IMR-90 (cell line): ENCODE measurements at regions not wholly inside any gene's neighbourhood (a gene's known extent, or its start where the extent isn't known, plus 50 kb on each side); places are given as distances from the start of the nearest gene placed in this dataset.

Source experiments
- ATAC-seq: fragments of 200-7000 bp; cut with Tn5 transposase; 2 replicates; pipeline ENCODE4 v1.9.1; 2020; ENCODE audit warnings: low read depth, mild to moderate bottlenecking, moderate library complexity
- BruUV-seq: library from RNA; stranded (reverse); fragments of 400-500 nt; replicated peaks from 2 replicates; lab custom pipeline; 2021; lab: Mats Ljungman, UMichigan
- CTCF ChIA-PET: fragments of 300-600 bp; formaldehyde crosslinking; extraction: SDS; loops from one replicate; lab custom pipeline; 2021; ENCODE audit warnings: antibody characterized with exemption; lab: Yijun Ruan, JAX
- POLR2A ChIA-PET: fragments of 300-600 bp; sonication (Branson Sonifier 250); formaldehyde crosslinking; loops from one replicate; lab custom pipeline; 2022; ENCODE audit warnings: antibody characterized with exemption; ENCODE audit not compliant: unreplicated experiment; lab: Charles Lee
- DNase-seq: peaks from one replicate; pipeline ENCODE4 v3.0.0; 2013
- H2AFZ ChIP-seq: replicated peaks from 2 replicates; pipeline ENCODE3; 2013; ENCODE audit warnings: low read length, mild to moderate bottlenecking; ENCODE audit not compliant: poor library complexity
- H2AK5ac ChIP-seq: 2 replicates; pipeline ENCODE4 v1.6.1; 2013; ENCODE audit warnings: low read depth, low read length, inconsistent platforms
- H2AK9ac ChIP-seq: replicated peaks from 2 replicates; pipeline ENCODE3; 2013; ENCODE audit warnings: mild to moderate bottlenecking, low read depth, low read length, moderate library complexity; ENCODE audit not compliant: poor library complexity
- H2BK120ac ChIP-seq: 2 replicates; pipeline ENCODE4 v1.6.1; 2013; ENCODE audit warnings: low read depth, low read length, inconsistent platforms
- H2BK15ac ChIP-seq: 3 replicates; pipeline ENCODE4 v1.6.1; 2013; ENCODE audit warnings: low read depth, low read length, inconsistent platforms
- H2BK20ac ChIP-seq: 2 replicates; pipeline ENCODE4 v1.6.1; 2013; ENCODE audit warnings: low read depth, mild to moderate bottlenecking, inconsistent platforms, low read length, moderate library complexity
- H2BK5ac ChIP-seq: 2 replicates; pipeline ENCODE4 v1.6.1; 2013; ENCODE audit warnings: mild to moderate bottlenecking, low read depth, low read length, inconsistent platforms; ENCODE audit not compliant: poor library complexity, severe bottlenecking
- H3K14ac ChIP-seq: replicated peaks from 2 replicates; pipeline ENCODE4 v1.6.1; 2013; ENCODE audit warnings: low read depth, low read length, inconsistent platforms
- H3K18ac ChIP-seq: 2 replicates; pipeline ENCODE4 v1.6.1; 2013; ENCODE audit warnings: low read depth, low read length, control low read depth
- H3K23ac ChIP-seq: 2 replicates; pipeline ENCODE4 v1.6.1; 2013; ENCODE audit warnings: low read depth, low read length, inconsistent platforms
- H3K27ac ChIP-seq: 2 replicates; pipeline ENCODE4 v1.5.1; 2013; ENCODE audit warnings: mild to moderate bottlenecking, control low read depth, low read length; ENCODE audit not compliant: insufficient read depth
- H3K27me3 ChIP-seq: 2 replicates; pipeline ENCODE4 v1.6.1; 2013; ENCODE audit warnings: low read length; ENCODE audit not compliant: control insufficient read depth, insufficient read depth
- H3K36me3 ChIP-seq: 2 replicates; pipeline ENCODE4 v1.6.1; 2013; ENCODE audit warnings: low read length, mixed read lengths; ENCODE audit not compliant: control insufficient read depth, insufficient read depth
- H3K4ac ChIP-seq: 2 replicates; pipeline ENCODE4 v1.6.1; 2013; ENCODE audit warnings: low read depth, low read length, inconsistent platforms
- H3K4me1 ChIP-seq: 2 replicates; pipeline ENCODE4 v1.6.1; 2013; ENCODE audit warnings: low read length, mixed read lengths; ENCODE audit not compliant: control insufficient read depth, insufficient read depth
- H3K4me2 ChIP-seq: 2 replicates; pipeline ENCODE4 v1.6.1; 2013; ENCODE audit warnings: low read depth, mild to moderate bottlenecking, control low read depth, low read length, moderate library complexity
- H3K4me3 ChIP-seq: 2 replicates; pipeline ENCODE4 v1.5.1; 2013; ENCODE audit warnings: low read depth, mild to moderate bottlenecking, control low read depth, low read length, moderate library complexity; ENCODE audit not compliant: insufficient read depth
- H3K56ac ChIP-seq: 2 replicates; pipeline ENCODE4 v1.6.1; 2013; ENCODE audit warnings: low read length, inconsistent platforms; ENCODE audit not compliant: insufficient read depth; ENCODE audit errors: extremely low read depth
- H3K79me1 ChIP-seq, 2 experiments: 2 replicates each; pipeline ENCODE4 v1.6.1; 2013; ENCODE audit warnings: low read length in 2 of 2, inconsistent platforms in 1 of 2, low read depth in 1 of 2
- H3K9ac ChIP-seq: 2 replicates; pipeline ENCODE4 v1.6.1; 2013; ENCODE audit warnings: low read depth, low read length, control low read depth
- H3K9me1 ChIP-seq: 2 replicates; pipeline ENCODE4 v1.6.1; 2013; ENCODE audit warnings: low read length, inconsistent platforms; ENCODE audit not compliant: insufficient read depth
- H3K9me3 ChIP-seq: 2 replicates; pipeline ENCODE4 v1.6.1; 2013; ENCODE audit warnings: low read length; ENCODE audit not compliant: control insufficient read depth, insufficient read depth
- H4K20me1 ChIP-seq: 2 replicates; pipeline ENCODE4 v1.6.1; 2013; ENCODE audit warnings: low read length, inconsistent platforms; ENCODE audit not compliant: insufficient read depth
- H4K5ac ChIP-seq: 2 replicates; pipeline ENCODE4 v1.6.1; 2013; ENCODE audit warnings: mild to moderate bottlenecking, low read depth, low read length, control low read depth
- H4K8ac ChIP-seq, 2 experiments: 2 replicates each; pipeline ENCODE4 v1.6.1; 2013; ENCODE audit warnings: low read depth in 2 of 2, low read length in 2 of 2, control low read depth in 1 of 2, inconsistent platforms in 1 of 2
- H4K91ac ChIP-seq: 2 replicates; pipeline ENCODE4 v1.6.1; 2013; ENCODE audit warnings: low read depth, low read length, inconsistent platforms; ENCODE audit not compliant: insufficient read depth
- BHLHE40 ChIP-seq: fragments of 150-350 bp; IDR thresholded peaks from 2 replicates; pipeline ENCODE4 v1.6.1; 2016; ENCODE audit warnings: mild to moderate bottlenecking, low read depth, low read length
- CEBPB ChIP-seq: IDR thresholded peaks from 2 replicates; pipeline ENCODE4 v1.6.1; 2012; ENCODE audit warnings: low read depth, low read length, improper control_type of control experiment
- ELK1 ChIP-seq: fragments of 150-350 bp; IDR thresholded peaks from 2 replicates; pipeline ENCODE4 v1.6.1; 2016; ENCODE audit warnings: low read depth, mild to moderate bottlenecking, low read length, moderate library complexity, borderline replicate concordance
- FOS ChIP-seq: fragments of 150-350 bp; IDR thresholded peaks from 2 replicates; pipeline ENCODE4 v1.6.1; 2016; ENCODE audit warnings: low read depth, low read length
- MAFK ChIP-seq: IDR thresholded peaks from 2 replicates; pipeline ENCODE4 v1.6.1; 2012; ENCODE audit warnings: low read depth, low read length, improper control_type of control experiment
- MAZ ChIP-seq: IDR thresholded peaks from 2 replicates; pipeline ENCODE4 v1.6.1; 2012; ENCODE audit warnings: low read depth, mild to moderate bottlenecking, low read length, improper control_type of control experiment, moderate library complexity, borderline replicate concordance
- MXI1 ChIP-seq: IDR thresholded peaks from 2 replicates; pipeline ENCODE4 v1.6.1; 2012; ENCODE audit warnings: low read depth, mild to moderate bottlenecking, low read length, moderate library complexity, borderline replicate concordance
- NFE2L2 ChIP-seq: fragments of 150-350 bp; IDR thresholded peaks from 2 replicates; pipeline ENCODE4 v1.6.1; 2016; ENCODE audit warnings: low read depth, mild to moderate bottlenecking, low read length
- RAD21 ChIP-seq: IDR thresholded peaks from 2 replicates; pipeline ENCODE4 v1.6.1; 2012; ENCODE audit warnings: low read length, improper control_type of control experiment
- RCOR1 ChIP-seq: IDR thresholded peaks from 2 replicates; pipeline ENCODE4 v1.6.1; 2012; ENCODE audit warnings: mild to moderate bottlenecking, low read length, improper control_type of control experiment; ENCODE audit not compliant: insufficient replicate concordance
- SMC3 ChIP-seq: fragments of 150-350 bp; IDR thresholded peaks from 2 replicates; pipeline ENCODE4 v1.6.1; 2016; ENCODE audit warnings: low read depth, mild to moderate bottlenecking, antibody characterized with exemption, low read length, moderate library complexity
- WGBS, 2 experiments: methylation state at CpG; one replicate each; pipeline versions ENCODE4 v1.1.5 to v1.1.7; 2013; ENCODE audit warnings: missing lambda C conversion rate in 2 of 2; ENCODE audit not compliant: insufficient read length in 1 of 2; ENCODE audit errors: extremely low coverage in 2 of 2; 5-methylcytosine and 5-hydroxymethylcytosine counted together
- dilution Hi-C: fragments of 300-500 bp; cut with HindIII; formaldehyde crosslinking; loops from one replicate; pipeline ENCODE4 v1.14.3; 2018; ENCODE audit warnings: low sequenced_read_pairs; ENCODE audit not compliant: unreplicated experiment
- in situ Hi-C: fragments of 300-500 bp; cut with MboI; formaldehyde crosslinking; loops from 3 replicates; pipeline ENCODE4 v1.14.3; 2019; ENCODE audit warnings: low sequenced_read_pairs, inconsistent platforms, mixed read lengths
- intact Hi-C: fragments of 100-400 bp; cut with micrococcal nuclease; formaldehyde crosslinking; loops from 2 replicates; pipeline ENCODE4 v1.10.0; 2022
- TF ChIP-seq, protein P1 (sequence below): fragments of 150-350 bp; IDR thresholded peaks from 2 replicates; pipeline ENCODE4 v1.6.1; 2017; ENCODE audit warnings: mild to moderate bottlenecking, antibody characterized with exemption, low read length, low read depth

DNA sequence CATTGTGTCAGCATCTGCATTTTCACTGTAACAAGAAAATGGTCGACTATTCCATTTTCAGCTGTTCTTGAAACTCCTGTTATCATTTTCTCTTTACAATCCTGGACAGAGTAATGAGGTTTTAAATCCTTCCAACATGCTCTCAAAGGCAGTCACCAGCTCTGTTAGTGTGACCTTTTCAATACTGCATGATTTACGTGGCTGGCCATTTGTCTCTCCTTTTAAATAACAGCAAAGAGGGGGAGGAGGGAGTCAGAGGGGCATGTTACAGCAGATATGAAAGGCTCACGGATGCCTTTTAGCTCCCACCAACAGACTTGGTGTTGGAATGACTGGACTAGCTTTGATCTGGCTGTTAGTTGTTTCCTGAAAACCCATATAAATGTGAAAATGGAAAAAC lies 1251.2 kb downstream of the AACS start:
- CTCF ChIA-PET = no interaction called here

More for the DNA sequence above, 1251.2 kb downstream of the AACS start:
- H2BK120ac ChIP-seq = no peak overlapping the region
- no peak overlapping the region for H3K56ac ChIP-seq
- dilution Hi-C loops (no loop called here), in situ Hi-C loops (no loop called here), intact Hi-C loops (no loop called here)
- H3K4me1 ChIP-seq = no peaks in the 10 kb centered on the region
- no peak overlapping the region for H2AK5ac ChIP-seq
- no peak overlapping the region for H2BK15ac ChIP-seq
- ATAC-seq (no peak), DNase-seq (no peak)
- H3K9me3 ChIP-seq = peaks cover 13% of the 10 kb centered on the region
- H3K4me3 ChIP-seq = no peak overlapping the region
- no peak overlapping the region for H3K14ac ChIP-seq
- H3K27ac ChIP-seq = no peak overlapping the region
- BruUV-seq = no TSS peak
- H4K5ac ChIP-seq = no peak overlapping the region
- H2AFZ ChIP-seq = no peak overlapping the region
- H4K20me1 ChIP-seq = no peaks in the 10 kb centered on the region
- no peak overlapping the region for H2AK9ac ChIP-seq
- H3K9ac ChIP-seq = no peak overlapping the region
- H3K27me3 ChIP-seq = no peaks in the 10 kb centered on the region
- no peak overlapping the region for H2BK20ac ChIP-seq
- H2BK5ac ChIP-seq = no peak overlapping the region
- TF ChIP-seq CEBPB (no peak), MAZ (no peak), BHLHE40 (no peak), MXI1 (no peak), ELK1 (no peak), RAD21 (no peak), MAFK (no peak), FOS (no peak), RCOR1 (no peak), SMC3 (no peak), NFE2L2 (no peak)
- TF ChIP-seq, protein P1, sequence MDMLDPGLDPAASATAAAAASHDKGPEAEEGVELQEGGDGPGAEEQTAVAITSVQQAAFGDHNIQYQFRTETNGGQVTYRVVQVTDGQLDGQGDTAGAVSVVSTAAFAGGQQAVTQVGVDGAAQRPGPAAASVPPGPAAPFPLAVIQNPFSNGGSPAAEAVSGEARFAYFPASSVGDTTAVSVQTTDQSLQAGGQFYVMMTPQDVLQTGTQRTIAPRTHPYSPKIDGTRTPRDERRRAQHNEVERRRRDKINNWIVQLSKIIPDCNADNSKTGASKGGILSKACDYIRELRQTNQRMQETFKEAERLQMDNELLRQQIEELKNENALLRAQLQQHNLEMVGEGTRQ = no peak
- H3K23ac ChIP-seq = no peak overlapping the region
- H3K36me3 ChIP-seq = no peaks in the 10 kb centered on the region
- no CpG with 5 or more reads among the region's 3 CpGs for WGBS, 2 experiments
- no peak overlapping the region for H3K18ac ChIP-seq
- no peaks in the 10 kb centered on the region for H3K79me1 ChIP-seq
- H4K8ac ChIP-seq = no peak overlapping the region
- H4K91ac ChIP-seq = no peak overlapping the region
- H3K4me2 ChIP-seq = no peak overlapping the region
- H3K9me1 ChIP-seq = no peaks in the 10 kb centered on the region
- POLR2A ChIA-PET = no interaction called here
- H3K4ac ChIP-seq = no peak overlapping the region
